ENCODE measurements at regions not wholly inside any gene's neighbourhood (a gene's known extent, or its start where the extent isn't known, plus 50 kb on each side); places are given as distances from the start of the nearest gene placed in this dataset.
A peak's percentile ranks its signal among the peaks of the same experiment; 100 is the strongest.

GRCh38 chr2:147709655-147710054 is 135.2 kb upstream of the ACVR2A start:
- DNase-seq: no peak

DNA sequence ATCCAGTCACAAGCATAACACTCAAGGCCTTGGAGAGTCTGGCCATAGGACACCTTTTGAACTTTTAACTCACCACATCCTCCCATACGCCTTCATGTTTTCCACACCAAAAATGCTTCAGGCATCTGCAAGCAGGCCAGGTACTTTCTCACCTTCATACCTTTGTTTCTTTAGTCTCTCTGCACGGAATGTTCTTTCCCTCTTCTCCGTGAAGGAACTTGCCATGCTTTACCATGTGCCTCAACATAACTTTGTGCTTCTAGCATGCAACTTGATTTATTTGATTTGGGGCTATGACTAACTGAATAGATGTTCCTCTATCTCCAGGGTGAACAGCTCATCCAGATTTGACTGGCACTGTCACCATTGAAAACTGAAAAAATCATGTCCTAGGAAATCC is 141.7 kb upstream of the ACVR2A start:
- DNase-seq: no peak

- no peak for DNase-seq
These were observed 146.7 kb upstream of the ACVR2A start for GRCh38 chr2:147698166-147698565.

GRCh38 chr2:147696426-147696825 is 148.4 kb upstream of the ACVR2A start:
- no peak for DNase-seq

GRCh38 chr2:147689220-147689909 is 155.5 kb upstream of the ACVR2A start:
- DNase-seq: no peak

DNA sequence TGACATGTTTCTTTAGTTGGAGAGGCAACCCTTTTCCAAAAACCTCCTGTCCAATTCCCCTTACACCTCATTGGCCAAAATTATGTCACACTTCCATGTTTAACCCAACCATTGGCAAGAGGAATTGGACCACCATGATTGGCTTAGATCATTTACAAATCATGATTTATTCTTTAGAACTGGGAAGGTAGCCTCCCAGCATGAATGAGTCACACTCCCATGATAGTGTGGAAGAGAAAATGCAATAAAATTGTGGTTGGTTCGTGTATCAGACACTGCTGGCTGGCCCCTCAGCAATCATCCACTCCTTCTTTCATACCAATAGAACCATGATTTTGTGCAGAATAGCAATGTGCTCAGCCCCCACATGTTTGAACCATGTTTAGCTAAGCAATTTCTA is 156.6 kb upstream of the ACVR2A start:
- no peak for DNase-seq

DNA sequence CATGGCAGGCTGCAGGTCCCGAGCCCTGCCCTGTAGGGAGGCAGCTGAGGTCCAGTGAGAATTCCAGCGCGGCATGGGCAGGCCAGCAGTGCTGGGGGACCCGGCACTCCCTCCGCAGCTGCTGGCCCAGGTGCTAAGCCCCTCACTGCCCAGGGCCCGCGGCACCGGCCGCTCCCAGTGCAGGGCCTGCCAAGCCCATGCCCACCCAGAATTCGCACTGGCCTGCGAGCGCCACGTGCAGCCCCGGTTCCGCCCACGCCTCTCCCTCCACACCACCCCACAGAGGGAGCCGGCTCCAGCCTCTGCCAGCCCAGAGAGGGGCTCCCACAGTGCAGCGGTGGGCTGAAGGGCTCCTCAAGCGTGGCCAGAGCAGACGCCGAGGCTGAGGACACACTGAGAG is 158.5 kb upstream of the ACVR2A start:
- no peak for DNase-seq

DNA sequence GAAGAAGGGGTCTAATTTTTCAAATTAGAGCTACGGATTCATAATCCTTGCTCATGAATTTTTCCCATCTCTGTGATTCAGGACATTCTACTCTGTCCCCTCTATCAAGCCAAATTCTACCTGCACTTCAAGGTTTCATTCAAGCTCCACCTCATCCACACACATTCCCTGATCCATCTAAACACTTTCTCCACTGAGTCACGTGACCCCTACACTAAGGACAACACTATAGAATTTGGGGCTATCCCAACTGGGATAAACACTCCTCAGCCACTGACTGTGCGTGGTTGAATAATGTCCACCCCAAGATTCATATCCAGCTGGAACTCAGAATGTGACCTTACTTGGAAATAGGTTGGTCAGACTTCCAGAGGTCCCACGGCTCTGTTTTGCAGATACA is 159.9 kb upstream of the ACVR2A start:
- no peak for DNase-seq

DNA sequence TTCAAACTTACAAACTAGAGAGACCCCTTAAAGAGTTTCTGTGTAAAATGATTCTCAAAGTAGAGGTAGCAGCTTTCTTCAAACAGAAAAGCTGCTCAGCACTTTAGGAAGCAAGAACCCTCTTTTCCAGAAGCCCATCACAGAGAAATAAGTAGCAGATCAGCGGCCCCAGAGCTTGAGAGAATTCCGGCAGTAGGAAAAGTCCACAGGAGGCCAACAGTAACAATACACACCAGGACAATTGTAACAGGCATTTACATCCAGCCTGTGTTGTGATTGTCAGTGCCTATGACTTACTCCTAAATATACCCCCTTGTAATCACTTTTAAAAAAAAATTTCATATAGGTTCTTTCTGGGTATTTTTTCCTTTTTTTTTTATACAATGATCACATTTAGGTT is 161.4 kb upstream of the ACVR2A start:
- DNase-seq: no peak

- DNase-seq: no peak
These were observed 163.7 kb upstream of the ACVR2A start for GRCh38 chr2:147681093-147681492.

GRCh38 chr2:147679955-147680531 is 164.8 kb upstream of the ACVR2A start:
- peak; percentile 77 for DNase-seq

DNA sequence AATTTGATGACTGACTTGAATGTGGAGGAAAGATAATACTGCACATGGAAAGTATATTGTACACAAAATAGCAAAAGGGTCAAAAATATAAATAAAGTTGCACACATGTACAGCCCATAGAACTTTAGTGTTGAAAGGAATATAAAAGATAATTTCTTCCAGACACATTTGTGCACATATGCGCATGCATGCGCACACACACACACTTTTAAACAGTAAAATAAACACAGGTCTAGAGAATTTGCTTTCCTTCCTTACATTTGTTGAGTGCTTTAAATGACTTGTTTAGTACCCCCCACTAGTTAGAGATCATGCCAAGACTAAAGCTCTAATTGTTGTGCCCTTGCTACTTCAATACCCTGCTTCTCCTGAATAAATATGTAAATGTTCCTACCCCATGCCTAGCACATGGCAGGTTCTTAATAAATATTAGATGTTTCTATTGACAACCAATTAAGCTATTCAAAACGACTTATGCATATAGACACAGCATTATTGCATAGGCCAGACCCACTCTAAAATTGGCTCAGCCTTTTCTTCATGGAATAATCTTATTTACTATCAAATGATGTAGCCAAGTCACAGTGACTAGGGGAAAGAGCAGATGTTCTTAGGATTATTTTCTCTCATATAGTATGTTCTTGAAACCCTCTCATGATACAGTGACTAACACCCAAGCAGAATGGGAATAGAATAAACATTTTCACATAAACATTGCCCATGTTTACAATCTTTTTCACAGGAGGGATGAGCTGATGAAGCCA is 165.5 kb upstream of the ACVR2A start:
- DNase-seq: peak; percentile 79

DNA sequence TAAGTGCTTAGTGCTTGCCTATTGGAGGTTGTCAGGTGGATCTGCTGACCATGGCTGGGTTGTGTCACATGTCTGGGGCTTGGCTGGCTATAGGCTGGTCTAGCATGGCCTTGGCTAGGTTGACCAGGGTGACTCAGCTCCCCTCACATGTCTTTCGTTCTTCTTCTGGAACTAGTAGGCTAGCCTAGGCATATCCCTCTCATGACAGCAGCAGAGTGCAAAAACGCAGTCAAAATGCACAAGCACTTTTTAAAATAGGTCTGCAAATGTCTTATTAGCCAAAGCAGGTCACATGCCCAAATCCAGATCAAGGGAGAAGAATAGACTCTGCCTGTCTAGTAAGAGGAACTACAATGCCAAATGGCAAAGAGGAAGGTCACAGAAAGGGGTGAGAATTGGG is 179.7 kb upstream of the ACVR2A start:
- DNase-seq: no peak

DNA sequence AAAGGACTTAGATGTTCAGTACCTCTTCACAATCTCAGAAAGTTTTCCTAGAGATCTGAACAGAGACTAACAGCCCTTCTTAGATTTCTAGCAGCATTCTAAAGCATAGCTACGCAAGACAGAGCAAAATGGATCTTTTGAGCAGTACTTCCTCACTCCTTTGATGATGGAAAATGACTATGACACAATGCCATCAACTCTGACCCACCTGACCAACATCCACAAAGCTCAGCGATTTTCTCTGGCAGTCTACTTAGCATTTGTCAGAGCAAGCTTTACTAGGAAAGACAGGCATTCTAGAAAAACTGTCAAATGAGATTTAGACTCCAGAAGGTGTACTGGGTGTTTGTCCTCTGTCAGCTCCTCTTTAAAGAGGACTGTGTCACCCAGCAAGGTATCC is 180.9 kb upstream of the ACVR2A start:
- DNase-seq: no peak

DNA sequence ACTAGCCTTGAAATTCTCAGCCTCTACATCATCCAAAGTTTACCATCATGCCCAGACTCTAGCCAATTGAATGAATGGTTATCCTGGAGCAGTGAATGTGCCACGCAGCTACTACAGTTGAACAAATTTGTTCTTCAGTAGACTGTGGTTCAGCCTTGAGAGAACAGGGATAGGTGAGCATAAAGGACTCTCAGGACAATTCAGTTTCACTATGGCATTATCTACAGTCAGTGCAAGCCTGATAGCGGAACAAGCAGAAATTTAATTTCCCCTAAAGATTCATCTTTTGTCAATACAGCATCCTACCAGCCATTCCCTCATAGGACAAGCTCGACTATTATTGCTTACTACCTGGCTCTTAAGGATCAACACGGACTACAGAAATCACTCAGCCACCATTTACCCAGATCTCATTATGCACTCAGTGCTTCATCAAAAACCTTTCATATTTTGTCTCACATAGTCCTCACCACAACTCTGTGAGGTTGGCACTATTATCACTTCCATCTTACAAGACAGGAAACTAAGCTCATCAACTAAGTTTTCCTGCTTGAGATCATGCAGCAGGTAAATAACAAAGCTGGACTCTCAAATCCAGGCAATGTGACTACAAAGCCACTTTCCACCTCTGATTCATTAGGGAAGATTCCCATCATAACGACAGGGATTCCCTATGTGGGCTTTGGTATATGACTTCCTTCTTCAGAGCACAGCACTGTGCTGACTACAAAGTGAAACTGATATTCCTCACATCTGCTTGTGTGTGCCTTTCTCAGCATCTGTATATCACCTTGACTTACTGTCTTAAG is 181.5 kb upstream of the ACVR2A start:
- no peak for DNase-seq

GRCh38 chr2:147662221-147662620 is 182.6 kb upstream of the ACVR2A start:
- no peak for DNase-seq

GRCh38 chr2:147660680-147661079 is 184.1 kb upstream of the ACVR2A start:
- no peak for DNase-seq

- DNase-seq: no peak
These were observed 185.8 kb upstream of the ACVR2A start for GRCh38 chr2:147659051-147659450.

- DNase-seq: no peak
These were observed 187.5 kb upstream of the ACVR2A start for GRCh38 chr2:147657086-147658000.

GRCh38 chr2:147649998-147650397 is 194.8 kb upstream of the ACVR2A start:
- no peak for DNase-seq

DNA sequence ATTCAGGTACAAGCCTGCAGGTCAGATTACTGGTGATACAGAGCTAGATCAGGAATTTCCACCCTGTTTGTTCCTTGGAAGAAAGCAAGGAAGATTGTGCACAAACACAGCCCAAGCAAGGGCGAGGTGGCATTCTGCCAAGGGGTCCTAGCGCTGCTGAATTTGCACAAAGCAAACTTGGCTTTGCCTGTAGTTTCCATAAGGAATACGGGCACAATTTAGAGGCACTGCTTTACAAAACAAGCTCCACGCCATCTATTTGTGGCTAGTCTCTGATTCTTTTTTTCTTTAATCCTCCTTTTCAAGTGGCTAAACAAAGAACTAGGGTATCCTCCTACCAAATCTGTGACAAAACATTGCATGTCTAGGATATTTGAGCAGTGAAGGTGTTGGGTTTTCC is 195.5 kb upstream of the ACVR2A start:
- no peak for DNase-seq

DNA sequence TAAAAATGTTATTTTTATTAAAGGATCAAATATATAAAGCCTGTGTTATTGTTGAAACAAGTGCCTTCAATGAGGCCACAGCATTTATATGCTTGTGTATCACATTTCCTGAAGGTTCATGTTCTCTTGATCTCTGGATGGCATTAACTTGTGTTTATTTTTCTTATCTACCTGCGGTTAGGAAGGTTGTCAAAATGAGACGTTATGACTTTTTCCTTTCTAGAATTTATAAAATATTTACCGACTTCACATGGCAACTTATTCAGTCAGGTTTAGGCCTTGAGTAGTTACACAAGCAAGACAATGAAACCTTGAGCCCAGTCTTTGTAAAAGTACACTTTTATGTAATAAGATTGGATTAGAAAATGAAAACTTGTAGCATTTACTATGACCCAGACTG is 196.4 kb upstream of the ACVR2A start:
- DNase-seq: no peak

Measured in NCI-H2029 (cell line).